ENCODE measurements at regions not wholly inside any gene's neighbourhood (a gene's known extent, or its start where the extent isn't known, plus 50 kb on each side); places are given as distances from the start of the nearest gene placed in this dataset.
A peak's percentile ranks its signal among the peaks of the same experiment; 100 is the strongest.

DNA sequence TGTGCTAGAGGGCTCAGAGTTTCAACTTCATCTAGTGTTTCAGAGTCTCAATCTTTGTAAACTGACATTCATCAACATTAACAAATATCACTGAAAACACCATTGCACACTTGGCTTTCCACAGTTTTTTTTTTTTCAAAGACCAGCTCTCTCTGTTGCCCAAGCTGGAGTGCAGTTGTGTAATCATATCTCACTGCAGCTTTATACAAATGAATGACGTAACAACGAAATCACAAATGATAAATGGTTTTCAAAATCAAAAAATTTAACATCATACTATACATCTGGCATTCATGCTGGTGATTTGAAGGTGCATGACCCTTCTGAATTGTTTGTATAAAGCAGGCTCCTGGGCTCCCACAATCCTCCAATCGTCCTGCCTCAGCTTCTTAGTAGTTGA is 248.0 kb upstream of the TMTC4 start:
- H3K4me1 Mint-ChIP-seq: peaks cover 8% of the 10 kb centered on the region
- Histone ChIP-seq H3F3A (ENCODE audit: low read depth) (no peaks in the 10 kb centered on the region), H3K9me3 (ENCODE audit: low read depth) (no peaks in the 10 kb centered on the region), H4K20me1 (ENCODE audit: low read depth) (no peaks in the 10 kb centered on the region), H3K9ac (no peak overlapping the region), H3K4me3 (no peak overlapping the region), H3K27me3 (no peaks in the 10 kb centered on the region), H2AFZ (replicated peaks) (peak overlapping the region; percentile 38), H3K79me2 (ENCODE audit: low read depth) (no peaks in the 10 kb centered on the region), H3K27ac (no peak overlapping the region), H3K4me2 (no peak overlapping the region), H3K4me1 (peaks cover 7% of the 10 kb centered on the region), H3K36me3 (no peaks in the 10 kb centered on the region)
- no peaks in the 10 kb centered on the region for H3K27me3 Mint-ChIP-seq (ENCODE audit: insufficient read depth, low read depth)
- no peak for DNase-seq (ENCODE audit: low spot score)
- H3K4me3 Mint-ChIP-seq: no peak overlapping the region
- no peaks in the 10 kb centered on the region for H3K36me3 Mint-ChIP-seq
- peaks cover under 1% of the 10 kb centered on the region for H3K9me3 Mint-ChIP-seq
- TF ChIP-seq EZH2 (IDR thresholded peaks at IDR 0.05): no peak
- no peak for TF ChIP-seq EZH2phosphoT487 (IDR thresholded peaks at IDR 0.05)
- TF ChIP-seq, protein P1, sequence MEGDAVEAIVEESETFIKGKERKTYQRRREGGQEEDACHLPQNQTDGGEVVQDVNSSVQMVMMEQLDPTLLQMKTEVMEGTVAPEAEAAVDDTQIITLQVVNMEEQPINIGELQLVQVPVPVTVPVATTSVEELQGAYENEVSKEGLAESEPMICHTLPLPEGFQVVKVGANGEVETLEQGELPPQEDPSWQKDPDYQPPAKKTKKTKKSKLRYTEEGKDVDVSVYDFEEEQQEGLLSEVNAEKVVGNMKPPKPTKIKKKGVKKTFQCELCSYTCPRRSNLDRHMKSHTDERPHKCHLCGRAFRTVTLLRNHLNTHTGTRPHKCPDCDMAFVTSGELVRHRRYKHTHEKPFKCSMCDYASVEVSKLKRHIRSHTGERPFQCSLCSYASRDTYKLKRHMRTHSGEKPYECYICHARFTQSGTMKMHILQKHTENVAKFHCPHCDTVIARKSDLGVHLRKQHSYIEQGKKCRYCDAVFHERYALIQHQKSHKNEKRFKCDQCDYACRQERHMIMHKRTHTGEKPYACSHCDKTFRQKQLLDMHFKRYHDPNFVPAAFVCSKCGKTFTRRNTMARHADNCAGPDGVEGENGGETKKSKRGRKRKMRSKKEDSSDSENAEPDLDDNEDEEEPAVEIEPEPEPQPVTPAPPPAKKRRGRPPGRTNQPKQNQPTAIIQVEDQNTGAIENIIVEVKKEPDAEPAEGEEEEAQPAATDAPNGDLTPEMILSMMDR (IDR thresholded peaks at IDR 0.05): no peak
- no peak overlapping the region for H3K27ac Mint-ChIP-seq

DNA sequence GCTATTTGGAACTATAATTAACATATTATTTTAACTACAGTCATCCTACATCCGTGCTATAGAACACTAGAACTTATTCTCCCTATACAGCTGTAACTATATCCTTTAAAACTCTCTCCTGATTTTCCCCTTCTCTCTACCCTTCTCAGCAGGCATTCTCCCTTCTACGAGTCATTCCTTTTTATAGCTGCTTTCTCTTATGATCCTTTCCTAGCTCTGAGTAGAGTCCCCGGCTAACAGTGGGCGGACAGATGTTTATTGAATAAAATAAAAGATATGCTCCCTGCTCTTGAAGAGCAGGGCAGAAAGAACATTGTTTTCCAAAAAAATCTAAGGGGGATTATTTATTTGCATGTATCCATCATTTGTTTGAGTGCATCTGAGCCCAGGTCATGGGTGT is 246.5 kb upstream of the TMTC4 start:
- Histone ChIP-seq H3K9ac (no peak overlapping the region), H3F3A (ENCODE audit: low read depth) (no peaks in the 10 kb centered on the region), H2AFZ (replicated peaks) (no peak overlapping the region), H3K27ac (no peak overlapping the region), H3K27me3 (no peaks in the 10 kb centered on the region), H4K20me1 (ENCODE audit: low read depth) (no peaks in the 10 kb centered on the region), H3K36me3 (no peaks in the 10 kb centered on the region), H3K79me2 (ENCODE audit: low read depth) (no peaks in the 10 kb centered on the region), H3K4me3 (no peak overlapping the region), H3K4me1 (peaks cover 7% of the 10 kb centered on the region), H3K4me2 (no peak overlapping the region), H3K9me3 (ENCODE audit: low read depth) (no peaks in the 10 kb centered on the region)
- no peak for DNase-seq (ENCODE audit: low spot score)
- TF ChIP-seq EZH2 (IDR thresholded peaks at IDR 0.05) (no peak), EZH2phosphoT487 (IDR thresholded peaks at IDR 0.05) (no peak)
- TF ChIP-seq, protein P1 (IDR thresholded peaks at IDR 0.05): no peak
- peaks cover 8% of the 10 kb centered on the region for H3K4me1 Mint-ChIP-seq
- no peak overlapping the region for H3K4me3 Mint-ChIP-seq
- no peak overlapping the region for H3K27ac Mint-ChIP-seq
- no peaks in the 10 kb centered on the region for H3K36me3 Mint-ChIP-seq
- H3K9me3 Mint-ChIP-seq: peaks cover 5% of the 10 kb centered on the region
- no peaks in the 10 kb centered on the region for H3K27me3 Mint-ChIP-seq (ENCODE audit: insufficient read depth, low read depth)

DNA sequence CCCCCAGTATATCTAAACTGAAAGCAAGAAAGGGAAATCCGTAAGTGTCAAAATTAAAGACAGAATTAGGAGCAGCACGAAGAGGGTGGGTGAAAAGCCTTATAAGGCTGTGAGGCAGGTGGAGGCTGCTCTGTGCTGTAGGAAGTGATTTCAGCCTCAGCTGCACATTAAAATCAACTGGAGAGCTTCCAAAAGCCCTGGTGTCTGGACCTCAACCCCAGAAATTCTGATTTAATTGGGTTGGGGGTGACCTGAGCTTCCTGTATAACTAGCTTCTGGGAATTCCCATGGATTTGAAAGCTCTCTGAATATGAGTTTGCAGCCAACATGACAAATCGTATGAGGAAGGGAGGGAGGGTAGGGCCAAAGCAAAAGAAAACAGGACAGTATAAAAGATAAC is 242.4 kb upstream of the TMTC4 start:
- peaks cover 5% of the 10 kb centered on the region for H3K9me3 Mint-ChIP-seq
- no peak overlapping the region for H3K27ac Mint-ChIP-seq
- Histone ChIP-seq H3F3A (ENCODE audit: low read depth) (no peaks in the 10 kb centered on the region), H3K4me1 (no peaks in the 10 kb centered on the region), H3K36me3 (no peaks in the 10 kb centered on the region), H3K9ac (no peak overlapping the region), H3K9me3 (ENCODE audit: low read depth) (no peaks in the 10 kb centered on the region), H3K79me2 (ENCODE audit: low read depth) (no peaks in the 10 kb centered on the region), H3K4me2 (no peak overlapping the region), H4K20me1 (ENCODE audit: low read depth) (no peaks in the 10 kb centered on the region), H3K27me3 (no peaks in the 10 kb centered on the region), H3K27ac (no peak overlapping the region), H3K4me3 (no peak overlapping the region), H2AFZ (replicated peaks) (no peak overlapping the region)
- H3K4me3 Mint-ChIP-seq: no peak overlapping the region
- TF ChIP-seq EZH2 (IDR thresholded peaks at IDR 0.05) (no peak), EZH2phosphoT487 (IDR thresholded peaks at IDR 0.05) (no peak)
- TF ChIP-seq, protein P1 (IDR thresholded peaks at IDR 0.05): no peak
- peaks cover 6% of the 10 kb centered on the region for H3K4me1 Mint-ChIP-seq
- no peak for DNase-seq (ENCODE audit: low spot score)
- H3K27me3 Mint-ChIP-seq (ENCODE audit: insufficient read depth, low read depth): no peaks in the 10 kb centered on the region
- no peaks in the 10 kb centered on the region for H3K36me3 Mint-ChIP-seq
